ENCODE measurements at regions not wholly inside any gene's neighbourhood (a gene's known extent, or its start where the extent isn't known, plus 50 kb on each side); places are given as distances from the start of the nearest gene placed in this dataset.
"Not testable (repeated sequence)": the region's sequence is repeated elsewhere in the genome, so short reads cannot be mapped to it uniquely, and the experiment has no call there.

DNA sequence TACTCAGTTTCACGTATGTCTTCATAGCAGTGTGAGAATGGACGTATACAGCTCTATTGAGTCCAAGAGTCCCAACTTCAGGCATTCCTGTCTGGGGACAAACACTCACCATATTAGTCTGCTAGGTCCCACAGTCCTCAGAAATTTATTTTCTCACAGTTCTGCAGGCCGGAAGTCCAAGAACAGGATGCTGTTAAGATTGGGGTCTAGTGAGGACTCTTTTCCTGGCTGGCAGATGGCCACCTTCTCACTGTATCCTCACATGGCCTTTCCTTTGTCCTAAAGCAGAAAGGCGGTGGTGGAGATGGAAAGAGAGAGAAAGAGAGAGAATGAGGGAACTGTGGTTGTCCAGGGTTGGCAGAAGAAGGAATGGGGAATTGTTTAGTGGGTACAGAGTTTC, 82.0 kb upstream of the PRKX start:
- H3K9me3 Mint-ChIP-seq, result not testable (repeated sequence)

DNA sequence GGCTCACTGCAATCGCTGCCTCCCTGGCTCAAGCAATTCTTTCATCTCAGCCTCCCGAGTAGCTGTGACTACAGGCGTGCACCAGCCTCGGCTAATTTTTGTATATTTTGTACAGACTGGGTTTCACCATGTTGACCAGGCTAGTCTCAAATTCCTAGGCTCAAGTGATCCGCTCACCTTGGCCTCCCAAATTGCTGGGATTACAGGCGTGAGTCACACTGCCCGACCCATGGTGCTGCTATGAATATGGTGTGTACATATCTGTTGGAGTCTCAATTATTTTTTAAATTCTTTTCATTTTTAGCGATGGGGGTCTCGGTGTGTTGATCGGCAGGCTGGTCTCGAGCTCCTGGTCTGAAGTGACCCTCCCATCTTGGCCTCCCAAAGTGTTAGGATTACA, 78.0 kb upstream of the PRKX start:
- H3K27me3 Mint-ChIP-seq (ENCODE audit: low read depth), result peaks cover 26% of the 10 kb centered on the region

More for the DNA sequence above, 82.0 kb upstream of the PRKX start:
- H3K36me3 Mint-ChIP-seq (ENCODE audit: low read depth); H3K27ac Mint-ChIP-seq; intact Hi-C loops (cut with micrococcal nuclease); H3K4me1 Mint-ChIP-seq (ENCODE audit: low read depth); DNase-seq (ENCODE audit: low spot score); H3K4me3 Mint-ChIP-seq (ENCODE audit: low read depth): not testable (repeated sequence)
- peaks cover 30% of the 10 kb centered on the region for H3K27me3 Mint-ChIP-seq (ENCODE audit: low read depth)

DNA sequence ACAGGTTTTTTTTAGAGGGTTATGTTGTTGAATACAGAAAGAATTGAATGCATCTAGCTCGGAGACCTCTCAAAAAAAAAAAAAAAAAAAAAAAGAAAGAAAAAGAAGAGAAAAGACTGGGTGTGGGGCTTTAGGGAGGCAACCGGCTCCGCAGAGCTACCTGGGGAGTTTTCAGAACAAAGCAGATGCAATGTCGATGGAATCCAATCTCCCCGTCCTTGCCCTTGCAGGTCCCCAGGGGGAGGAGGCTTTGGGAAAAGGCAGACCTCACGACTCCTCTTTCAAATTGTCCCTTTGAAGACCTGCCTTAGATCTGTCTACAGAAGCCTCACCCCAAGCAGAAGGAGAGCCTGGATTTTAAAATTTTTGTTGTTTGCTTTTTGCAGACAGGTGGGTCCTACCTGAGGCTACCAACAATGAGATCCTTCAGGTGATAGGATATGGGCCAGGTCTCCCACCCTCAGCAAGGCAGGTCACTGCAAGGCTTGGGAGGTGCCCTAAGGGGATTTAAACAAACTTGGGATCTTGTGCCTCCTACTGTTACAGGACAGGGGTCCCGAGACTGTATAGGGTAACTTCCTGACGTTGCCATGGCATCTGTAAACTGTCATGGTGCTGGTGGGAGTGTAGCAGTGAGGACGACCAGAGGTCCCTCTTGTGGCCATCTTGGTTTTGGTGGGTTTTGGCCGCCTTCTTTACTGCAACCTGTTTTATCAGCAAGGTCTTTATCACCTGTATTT, 75.2 kb upstream of the PRKX start:
- Mint-ChIP-seq H3K27ac (no peak overlapping the region), H3K9me3 (peaks cover 5% of the 10 kb centered on the region), H3K36me3 (ENCODE audit: low read depth) (no peaks in the 10 kb centered on the region), H3K27me3 (ENCODE audit: low read depth) (peaks cover 10% of the 10 kb centered on the region), H3K4me1 (ENCODE audit: low read depth) (peaks cover 8% of the 10 kb centered on the region), H3K4me3 (ENCODE audit: low read depth) (no peak overlapping the region)
- intact Hi-C loops (cut with micrococcal nuclease), result loop anchor here (10.0 kb wide), 1 partner anchor 134 kb away; no protein-coding TSS in a partner anchor
- no peak for DNase-seq (ENCODE audit: low spot score)

More for the DNA sequence above, 78.0 kb upstream of the PRKX start:
- Mint-ChIP-seq H3K27ac (no peak overlapping the region), H3K4me1 (ENCODE audit: low read depth) (peaks cover 8% of the 10 kb centered on the region), H3K9me3 (no peaks in the 10 kb centered on the region), H3K4me3 (ENCODE audit: low read depth) (no peak overlapping the region), H3K36me3 (ENCODE audit: low read depth) (no peaks in the 10 kb centered on the region)
- intact Hi-C loops (cut with micrococcal nuclease), result no loop called here
- DNase-seq (ENCODE audit: low spot score), result no peak

DNA sequence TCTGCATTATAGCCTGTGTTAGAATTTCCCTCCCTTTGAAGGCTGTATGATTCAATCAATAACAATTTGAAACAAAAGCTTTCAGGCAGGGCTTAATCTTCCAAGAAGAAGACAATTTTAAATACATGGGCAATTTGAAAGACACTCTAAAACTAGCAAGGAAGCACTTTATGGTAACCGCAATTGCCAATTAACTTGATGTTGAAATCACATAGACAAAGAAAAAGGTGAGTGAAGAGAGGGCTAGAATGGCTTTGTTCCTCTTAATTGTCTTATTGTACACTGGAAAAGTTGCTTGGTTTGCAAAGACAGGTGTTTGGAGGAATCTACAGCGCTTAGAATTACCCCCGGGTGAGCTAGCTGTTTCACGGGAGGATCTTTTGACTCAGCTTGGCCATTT, 74.4 kb upstream of the PRKX start:
- Mint-ChIP-seq H3K27me3 (ENCODE audit: low read depth) (peaks cover 7% of the 10 kb centered on the region), H3K4me1 (ENCODE audit: low read depth) (peaks cover 8% of the 10 kb centered on the region), H3K9me3 (peaks cover 5% of the 10 kb centered on the region), H3K27ac (no peak overlapping the region), H3K4me3 (ENCODE audit: low read depth) (no peak overlapping the region), H3K36me3 (ENCODE audit: low read depth) (no peaks in the 10 kb centered on the region)
- intact Hi-C loops (cut with micrococcal nuclease), result loop anchor here (10.0 kb wide), 1 partner anchor 133 kb away; no protein-coding TSS in a partner anchor
- DNase-seq (ENCODE audit: low spot score), result no peak

DNA sequence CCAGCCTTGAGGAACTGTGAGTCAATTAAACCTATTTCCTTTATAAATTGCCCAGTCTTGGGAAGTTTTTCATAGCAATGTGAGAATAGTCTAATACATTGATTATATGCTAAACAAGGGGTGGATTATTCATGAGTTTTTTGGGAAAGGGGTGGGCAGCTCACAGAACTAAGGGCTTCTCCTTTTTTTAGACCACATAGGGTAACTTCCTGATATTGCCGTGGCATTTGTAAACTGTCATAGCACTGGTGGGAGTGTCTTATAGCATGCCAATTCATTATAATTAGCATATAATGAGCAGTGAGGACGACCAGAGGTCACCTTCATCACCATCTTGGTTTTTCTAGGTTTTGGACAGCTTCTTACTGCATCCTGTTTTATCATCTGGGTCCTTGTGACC, 72.4 kb upstream of the PRKX start:
- H3K27ac Mint-ChIP-seq; H3K9me3 Mint-ChIP-seq; DNase-seq (ENCODE audit: low spot score); H3K4me3 Mint-ChIP-seq (ENCODE audit: low read depth); H3K27me3 Mint-ChIP-seq (ENCODE audit: low read depth); H3K4me1 Mint-ChIP-seq (ENCODE audit: low read depth); H3K36me3 Mint-ChIP-seq (ENCODE audit: low read depth): not testable (repeated sequence)
- intact Hi-C loops (cut with micrococcal nuclease), result loop anchor here (10.0 kb wide), 1 partner anchor 131 kb away; no protein-coding TSS in a partner anchor

DNA sequence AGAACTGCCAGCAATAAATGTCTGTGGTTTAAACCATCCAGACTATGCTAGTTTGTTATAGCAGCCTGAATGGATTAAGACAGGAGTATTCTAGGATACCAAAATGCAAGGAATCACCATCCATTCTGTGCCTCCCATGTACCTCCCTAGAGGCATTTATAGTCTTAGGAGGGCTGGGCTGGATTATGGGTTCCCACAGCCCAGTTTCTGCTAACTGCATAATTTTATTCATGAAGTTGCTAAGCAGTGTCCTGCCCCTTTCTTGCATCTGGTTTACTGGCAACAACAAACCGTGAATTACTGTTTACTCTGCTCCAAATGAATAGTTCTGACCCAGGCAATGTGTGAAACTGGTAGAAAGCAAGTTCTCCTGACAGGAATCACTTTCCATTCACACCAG, 67.1 kb upstream of the PRKX start:
- Mint-ChIP-seq H3K27me3 (ENCODE audit: low read depth) (no peaks in the 10 kb centered on the region), H3K9me3 (peaks cover 5% of the 10 kb centered on the region), H3K27ac (no peak overlapping the region), H3K4me3 (ENCODE audit: low read depth) (no peak overlapping the region), H3K36me3 (ENCODE audit: low read depth) (no peaks in the 10 kb centered on the region), H3K4me1 (ENCODE audit: low read depth) (peaks cover 8% of the 10 kb centered on the region)
- intact Hi-C loops (cut with micrococcal nuclease), result loop anchor here (10.0 kb wide), 1 partner anchor 126 kb away; no protein-coding TSS in a partner anchor
- DNase-seq (ENCODE audit: low spot score), result no peak

DNA sequence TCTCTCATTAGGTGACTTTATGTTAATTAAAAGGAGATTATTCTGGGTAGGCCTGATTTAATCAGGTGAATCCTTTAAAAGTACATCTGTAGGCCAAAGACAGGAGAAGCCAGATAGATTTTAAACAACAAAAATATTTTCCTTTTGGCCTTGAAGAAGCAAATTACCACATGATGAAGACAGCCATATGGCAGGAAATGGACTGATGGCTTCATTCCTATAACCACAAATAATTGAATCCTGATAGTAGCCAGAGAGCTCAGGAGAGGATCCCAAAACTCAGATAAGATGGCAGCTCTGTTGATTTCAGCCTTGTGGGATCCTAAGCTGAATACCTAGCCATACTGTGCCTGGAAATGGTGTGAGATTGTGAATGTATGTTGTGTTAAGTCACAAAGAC, 66.1 kb upstream of the PRKX start:
- DNase-seq (ENCODE audit: low spot score), result no peak
- H3K36me3 Mint-ChIP-seq (ENCODE audit: low read depth), result no peaks in the 10 kb centered on the region
- peaks cover 8% of the 10 kb centered on the region for H3K4me1 Mint-ChIP-seq (ENCODE audit: low read depth)
- H3K27me3 Mint-ChIP-seq (ENCODE audit: low read depth), result peaks cover 2% of the 10 kb centered on the region
- intact Hi-C loops (cut with micrococcal nuclease), result no loop called here
- H3K4me3 Mint-ChIP-seq (ENCODE audit: low read depth), result no peak overlapping the region
- no peaks in the 10 kb centered on the region for H3K9me3 Mint-ChIP-seq
- no peak overlapping the region for H3K27ac Mint-ChIP-seq

DNA sequence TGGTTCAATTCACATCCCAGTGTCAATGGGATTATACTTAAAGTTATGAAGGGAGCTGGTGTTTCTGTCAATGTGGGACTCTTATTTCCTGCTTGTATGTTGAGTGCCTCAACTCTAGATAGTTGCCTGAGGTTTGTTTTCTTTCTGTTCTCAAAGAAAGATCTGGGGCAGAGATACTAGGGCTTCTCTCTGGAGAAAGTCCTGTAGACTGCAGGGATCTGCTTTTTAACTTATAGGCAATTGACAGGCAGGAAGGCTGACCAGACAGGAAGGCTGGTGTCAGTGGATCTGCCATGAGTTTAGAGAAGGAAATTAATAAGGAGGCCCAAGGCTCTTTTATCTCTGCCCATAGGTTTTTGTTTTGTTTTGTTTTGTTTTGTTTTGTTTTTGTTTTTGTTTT, 64.0 kb upstream of the PRKX start:
- no peaks in the 10 kb centered on the region for H3K36me3 Mint-ChIP-seq (ENCODE audit: low read depth)
- H3K4me3 Mint-ChIP-seq (ENCODE audit: low read depth), result no peak overlapping the region
- H3K27me3 Mint-ChIP-seq (ENCODE audit: low read depth), result peaks cover 7% of the 10 kb centered on the region
- no peak for DNase-seq (ENCODE audit: low spot score)
- H3K9me3 Mint-ChIP-seq, result no peaks in the 10 kb centered on the region
- intact Hi-C loops (cut with micrococcal nuclease), result no loop called here
- H3K4me1 Mint-ChIP-seq (ENCODE audit: low read depth), result peaks cover 8% of the 10 kb centered on the region
- no peak overlapping the region for H3K27ac Mint-ChIP-seq

DNA sequence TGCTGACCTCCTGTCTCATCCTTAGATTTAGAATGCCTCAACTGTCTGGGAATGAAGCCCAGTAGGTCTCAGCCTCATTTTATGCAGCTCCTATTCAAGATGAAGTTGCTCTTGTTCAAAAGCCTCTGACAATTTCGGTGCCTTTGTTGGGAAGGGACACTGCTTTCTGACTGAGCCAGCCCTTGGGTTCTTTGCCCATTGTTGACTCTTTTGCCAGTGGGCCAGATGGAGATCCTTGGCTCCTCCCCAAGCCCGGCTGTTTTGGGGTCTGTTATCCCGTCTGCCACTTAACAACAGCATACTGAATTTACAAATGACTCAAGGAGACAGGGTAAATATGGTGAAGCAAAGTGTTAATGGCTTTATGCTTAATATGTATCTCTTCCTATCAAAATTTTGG, 58.3 kb upstream of the PRKX start:
- Mint-ChIP-seq H3K27me3 (ENCODE audit: low read depth) (peaks cover 8% of the 10 kb centered on the region), H3K36me3 (ENCODE audit: low read depth) (no peaks in the 10 kb centered on the region), H3K4me1 (ENCODE audit: low read depth) (peaks cover 1% of the 10 kb centered on the region), H3K27ac (no peak overlapping the region), H3K4me3 (ENCODE audit: low read depth) (no peak overlapping the region), H3K9me3 (no peaks in the 10 kb centered on the region)
- no peak for DNase-seq (ENCODE audit: low spot score)
- intact Hi-C loops (cut with micrococcal nuclease), result no loop called here

DNA sequence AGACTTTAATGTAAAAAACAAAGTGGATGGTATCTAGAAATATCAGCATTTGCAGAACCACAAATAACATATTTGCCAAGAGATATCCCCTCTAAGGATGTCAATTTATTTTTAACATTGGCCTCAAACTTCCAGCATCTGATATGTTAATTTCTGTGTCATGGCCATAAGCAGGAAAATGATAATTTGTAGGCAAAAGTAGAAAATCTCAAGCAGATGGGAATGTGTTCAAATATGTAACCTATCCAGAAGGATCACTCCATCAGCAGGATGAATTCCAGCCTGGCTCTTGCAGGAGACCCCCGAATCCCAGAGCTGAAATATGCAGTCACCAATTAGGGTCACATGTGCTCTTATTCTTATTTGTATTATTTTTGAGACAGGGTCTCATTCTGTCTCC, 55.4 kb upstream of the PRKX start:
- Mint-ChIP-seq H3K27ac (no peak overlapping the region), H3K9me3 (peaks cover 5% of the 10 kb centered on the region), H3K4me1 (ENCODE audit: low read depth) (no peaks in the 10 kb centered on the region), H3K27me3 (ENCODE audit: low read depth) (peaks cover 12% of the 10 kb centered on the region), H3K36me3 (ENCODE audit: low read depth) (no peaks in the 10 kb centered on the region), H3K4me3 (ENCODE audit: low read depth) (no peak overlapping the region)
- intact Hi-C loops (cut with micrococcal nuclease), result no loop called here
- DNase-seq (ENCODE audit: low spot score), result no peak
